ENCODE measurements at regions not wholly inside any gene's neighbourhood (a gene's known extent, or its start where the extent isn't known, plus 50 kb on each side); places are given as distances from the start of the nearest gene placed in this dataset.

DNA sequence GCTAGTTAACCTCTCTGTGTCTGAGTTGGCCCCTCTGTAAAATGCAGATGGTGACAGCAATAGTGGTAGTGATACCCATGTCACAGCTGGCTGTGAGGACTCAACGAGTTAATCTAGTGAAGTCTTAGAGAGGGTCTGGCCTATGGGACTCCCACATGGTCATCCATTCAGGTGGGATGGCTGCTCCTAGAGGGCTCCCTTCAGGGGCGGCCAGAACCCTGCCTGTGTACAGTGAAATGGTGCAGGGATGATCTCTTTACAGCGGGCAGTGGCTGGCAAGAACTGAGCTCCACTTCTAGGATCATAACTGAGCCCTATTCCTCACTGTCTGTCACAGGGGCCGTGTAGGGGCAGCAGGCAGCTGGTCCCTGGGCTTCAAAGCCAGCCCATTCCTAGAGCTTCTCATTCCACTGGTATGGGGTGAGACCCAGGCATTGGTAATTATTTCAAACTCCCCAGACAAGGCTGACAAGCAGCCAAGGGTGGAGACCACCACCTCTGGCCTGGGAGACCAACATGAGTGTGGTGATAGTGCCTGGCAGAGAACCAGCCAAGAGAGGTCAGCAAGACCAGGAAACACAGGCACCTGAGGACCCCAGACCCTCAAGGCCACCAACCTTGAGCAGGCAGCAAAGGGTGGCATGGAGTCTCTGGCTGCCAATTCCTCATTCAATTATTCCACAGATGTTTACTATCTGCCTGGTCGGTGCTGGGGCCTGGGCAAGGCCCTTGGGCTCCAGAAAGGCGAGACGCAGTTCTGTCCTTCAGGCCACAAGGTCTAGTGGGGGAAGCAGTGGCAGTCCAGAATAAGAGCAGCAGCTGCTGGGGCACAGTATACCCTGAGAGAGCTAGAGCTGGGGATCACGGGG, 103.4 kb downstream of the MRPL14 start:
- no peak for ATAC-seq (ENCODE audit: insufficient read depth, low read depth)
- Histone ChIP-seq H2AFZ (ENCODE audit: low read depth, low read length) (no peak overlapping the region), H4K20me1 (ENCODE audit: insufficient read depth, low read length) (no peaks in the 10 kb centered on the region), H3K9ac (ENCODE audit: low read depth, low read length) (no peak overlapping the region), H3K27me3 (ENCODE audit: insufficient read depth, low read length, poor library complexity) (peaks cover 3% of the 10 kb centered on the region), H3K9me3 (ENCODE audit: insufficient read depth, low read length, severe bottlenecking) (no peaks in the 10 kb centered on the region), H3K4me3 (ENCODE audit: low read depth in 1 of 2, low read length in 2 of 2) (no peak overlapping the region), H3K27ac (ENCODE audit: low read length) (no peak overlapping the region), H3K4me2 (ENCODE audit: insufficient read depth, low read length) (no peak overlapping the region), H3K36me3 (ENCODE audit: insufficient read depth, low read length) (no peaks in the 10 kb centered on the region), H3K79me2 (ENCODE audit: insufficient read depth, low read length) (no peaks in the 10 kb centered on the region), H3K4me1 (ENCODE audit: insufficient read depth, low read length) (no peaks in the 10 kb centered on the region)
- no peak for TF ChIP-seq EZH2 (IDR thresholded peaks at IDR 0.05; ENCODE audit: borderline replicate concordance, low read depth, low read length, severe bottlenecking)
- TF ChIP-seq, protein P1, sequence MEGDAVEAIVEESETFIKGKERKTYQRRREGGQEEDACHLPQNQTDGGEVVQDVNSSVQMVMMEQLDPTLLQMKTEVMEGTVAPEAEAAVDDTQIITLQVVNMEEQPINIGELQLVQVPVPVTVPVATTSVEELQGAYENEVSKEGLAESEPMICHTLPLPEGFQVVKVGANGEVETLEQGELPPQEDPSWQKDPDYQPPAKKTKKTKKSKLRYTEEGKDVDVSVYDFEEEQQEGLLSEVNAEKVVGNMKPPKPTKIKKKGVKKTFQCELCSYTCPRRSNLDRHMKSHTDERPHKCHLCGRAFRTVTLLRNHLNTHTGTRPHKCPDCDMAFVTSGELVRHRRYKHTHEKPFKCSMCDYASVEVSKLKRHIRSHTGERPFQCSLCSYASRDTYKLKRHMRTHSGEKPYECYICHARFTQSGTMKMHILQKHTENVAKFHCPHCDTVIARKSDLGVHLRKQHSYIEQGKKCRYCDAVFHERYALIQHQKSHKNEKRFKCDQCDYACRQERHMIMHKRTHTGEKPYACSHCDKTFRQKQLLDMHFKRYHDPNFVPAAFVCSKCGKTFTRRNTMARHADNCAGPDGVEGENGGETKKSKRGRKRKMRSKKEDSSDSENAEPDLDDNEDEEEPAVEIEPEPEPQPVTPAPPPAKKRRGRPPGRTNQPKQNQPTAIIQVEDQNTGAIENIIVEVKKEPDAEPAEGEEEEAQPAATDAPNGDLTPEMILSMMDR (IDR thresholded peaks at IDR 0.05; ENCODE audit: borderline replicate concordance, extremely low read depth, low read length, poor library complexity, severe bottlenecking), result no peak
- no peak for DNase-seq

DNA sequence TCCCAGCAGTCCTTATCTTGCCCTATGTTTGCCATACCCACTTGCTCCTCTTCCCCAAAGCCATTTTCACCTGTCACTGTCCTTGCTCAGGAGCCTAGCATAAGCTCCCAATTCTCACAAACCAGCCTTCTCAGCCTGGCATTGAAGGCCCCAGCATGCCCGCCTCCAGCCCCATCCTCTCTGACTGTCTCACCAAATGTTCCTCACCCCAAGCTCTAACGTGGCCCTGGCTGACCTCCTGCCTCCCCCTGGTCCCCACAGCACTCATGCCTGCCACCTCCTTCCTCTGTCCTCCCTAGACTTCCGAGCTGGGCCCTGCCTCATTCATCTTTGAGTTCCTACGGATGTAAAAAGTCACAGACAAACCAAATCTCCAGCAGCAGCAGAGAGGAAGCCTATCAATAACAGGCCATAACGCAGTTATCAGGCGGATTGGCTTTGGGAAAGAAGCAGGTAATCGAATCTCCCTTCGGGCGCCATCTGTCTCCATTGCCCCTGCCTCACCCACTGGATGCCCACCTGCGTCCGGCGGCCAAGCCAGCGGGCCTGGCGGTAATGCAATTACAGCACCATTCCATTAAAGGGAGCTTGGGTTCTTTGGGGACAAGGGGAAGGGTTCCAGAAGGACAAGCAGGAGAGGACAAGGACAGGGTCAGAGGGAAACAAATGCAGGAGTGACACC, 104.4 kb downstream of the MRPL14 start:
- Histone ChIP-seq H3K27me3 (ENCODE audit: insufficient read depth, low read length, poor library complexity) (peaks cover 3% of the 10 kb centered on the region), H3K36me3 (ENCODE audit: insufficient read depth, low read length) (no peaks in the 10 kb centered on the region), H4K20me1 (ENCODE audit: insufficient read depth, low read length) (no peaks in the 10 kb centered on the region), H3K27ac (ENCODE audit: low read length) (no peak overlapping the region), H3K79me2 (ENCODE audit: insufficient read depth, low read length) (no peaks in the 10 kb centered on the region), H2AFZ (ENCODE audit: low read depth, low read length) (no peak overlapping the region), H3K9ac (ENCODE audit: low read depth, low read length) (no peak overlapping the region), H3K9me3 (ENCODE audit: insufficient read depth, low read length, severe bottlenecking) (no peaks in the 10 kb centered on the region), H3K4me2 (ENCODE audit: insufficient read depth, low read length) (no peak overlapping the region), H3K4me3 (ENCODE audit: low read depth in 1 of 2, low read length in 2 of 2) (no peak overlapping the region), H3K4me1 (ENCODE audit: insufficient read depth, low read length) (no peaks in the 10 kb centered on the region)
- DNase-seq (no peak), ATAC-seq (ENCODE audit: insufficient read depth, low read depth) (no peak)
- TF ChIP-seq, protein P1 (IDR thresholded peaks at IDR 0.05; ENCODE audit: borderline replicate concordance, extremely low read depth, low read length, poor library complexity, severe bottlenecking), result no peak
- TF ChIP-seq EZH2 (IDR thresholded peaks at IDR 0.05; ENCODE audit: borderline replicate concordance, low read depth, low read length, severe bottlenecking), result no peak

DNA sequence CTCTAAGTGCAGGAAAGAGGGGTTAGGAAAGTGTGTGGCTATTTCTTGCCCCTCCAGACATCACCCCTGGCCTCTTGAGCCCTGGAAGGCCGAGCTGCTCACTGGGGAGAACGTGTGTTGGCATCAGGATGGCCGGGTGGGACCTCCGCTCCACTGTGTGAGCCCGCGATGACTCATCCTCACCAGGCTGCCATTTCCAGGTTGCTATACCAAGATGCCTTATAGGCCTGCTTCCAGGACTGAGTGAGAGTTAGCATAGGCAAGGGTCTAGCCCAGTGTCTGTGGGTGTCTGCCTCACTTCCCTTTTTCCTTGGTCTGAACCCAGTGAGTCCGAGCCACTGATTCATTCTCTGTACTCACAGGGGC, 105.0 kb downstream of the MRPL14 start:
- no peak overlapping the region for H3K4me3 ChIP-seq (ENCODE audit: low read depth in 1 of 2, low read length in 2 of 2)
- peaks cover 3% of the 10 kb centered on the region for H3K27me3 ChIP-seq (ENCODE audit: insufficient read depth, low read length, poor library complexity)
- TF ChIP-seq EZH2 (IDR thresholded peaks at IDR 0.05; ENCODE audit: borderline replicate concordance, low read depth, low read length, severe bottlenecking), result no peak
- TF ChIP-seq, protein P1 (IDR thresholded peaks at IDR 0.05; ENCODE audit: borderline replicate concordance, extremely low read depth, low read length, poor library complexity, severe bottlenecking), result no peak
- H3K9me3 ChIP-seq (ENCODE audit: insufficient read depth, low read length, severe bottlenecking), result no peaks in the 10 kb centered on the region
- no peaks in the 10 kb centered on the region for H4K20me1 ChIP-seq (ENCODE audit: insufficient read depth, low read length)
- no peak overlapping the region for H3K4me2 ChIP-seq (ENCODE audit: insufficient read depth, low read length)
- no peaks in the 10 kb centered on the region for H3K36me3 ChIP-seq (ENCODE audit: insufficient read depth, low read length)
- H2AFZ ChIP-seq (ENCODE audit: low read depth, low read length), result no peak overlapping the region
- no peaks in the 10 kb centered on the region for H3K4me1 ChIP-seq (ENCODE audit: insufficient read depth, low read length)
- no peak overlapping the region for H3K9ac ChIP-seq (ENCODE audit: low read depth, low read length)
- H3K79me2 ChIP-seq (ENCODE audit: insufficient read depth, low read length), result no peaks in the 10 kb centered on the region
- no peak for DNase-seq
- no peak; the same call in 2 of the 3 replicates for ATAC-seq (ENCODE audit: insufficient read depth, low read depth)
- H3K27ac ChIP-seq (ENCODE audit: low read length), result no peak overlapping the region

All from DND-41 (cell line).